Endometrium (tissue), 2 donors: ENCODE measurements at regions not wholly inside any gene's neighbourhood (a gene's known extent, or its start where the extent isn't known, plus 50 kb on each side); places are given as distances from the start of the nearest gene placed in this dataset.
"Not testable (repeated sequence)": the region's sequence is repeated elsewhere in the genome, so short reads cannot be mapped to it uniquely, and the experiment has no call there.

Source experiments
- FAIRE-seq: peaks from 2 replicates; lab custom pipeline; 2012; peaks lifted over from hg19 to GRCh38; lab: Jason Lieb, UNC
- donor health status: control.
- donor health status: control.

GRCh38 chr13:50747737-50748350, 95.6 kb downstream of the DLEU7 start:
- FAIRE-seq: no peak

GRCh38 chr13:50753221-50753620, 90.3 kb downstream of the DLEU7 start:
- FAIRE-seq: not testable (repeated sequence)

GRCh38 chr13:50755862-50756685, 87.4 kb downstream of the DLEU7 start:
- not testable (repeated sequence) for FAIRE-seq

- FAIRE-seq: no peak
Observed at GRCh38 chr13:50757008-50757407, 86.5 kb downstream of the DLEU7 start.

GRCh38 chr13:50758796-50759195, 84.7 kb downstream of the DLEU7 start:
- no peak for FAIRE-seq

GRCh38 chr13:50760751-50761150, 82.7 kb downstream of the DLEU7 start:
- no peak for FAIRE-seq

- no peak for FAIRE-seq
Observed at GRCh38 chr13:50761406-50761805, 82.1 kb downstream of the DLEU7 start.

GRCh38 chr13:50762969-50763567, 80.4 kb downstream of the DLEU7 start:
- no peak for FAIRE-seq

- FAIRE-seq: no peak
Observed at GRCh38 chr13:50766013-50766412, 77.5 kb downstream of the DLEU7 start.

- FAIRE-seq: no peak
Observed at GRCh38 chr13:50766695-50767094, 76.8 kb downstream of the DLEU7 start.

GRCh38 chr13:50772881-50773280, 70.6 kb downstream of the DLEU7 start:
- not testable (repeated sequence) for FAIRE-seq
